SK-N-SH treated with all-trans-retinoic acid at 6 μM for 48 hours (cell line): ENCODE measurements at regions not wholly inside any gene's neighbourhood (a gene's known extent, or its start where the extent isn't known, plus 50 kb on each side); places are given as distances from the start of the nearest gene placed in this dataset.

Experiments used
- ARNTL ChIP-seq: fragments of 450-650 bp; formaldehyde crosslinking; IDR thresholded peaks from 2 replicates; pipeline ENCODE4 v1.5.0; 2020; ENCODE audit warnings: low read depth, mild to moderate bottlenecking, moderate library complexity, borderline replicate concordance
- PPARA ChIP-seq: fragments of 250-450 bp; sonication (Bioruptor Pico); IDR thresholded peaks from 2 replicates; pipeline ENCODE4 v1.5.0; 2020; ENCODE audit warnings: mild to moderate bottlenecking, borderline replicate concordance
- ZNF565 ChIP-seq: fragments of 450-650 bp; formaldehyde crosslinking; conservative IDR thresholded peaks from 2 replicates; pipeline ENCODE4 v1.5.0; 2020; ENCODE audit warnings: low read depth, mild to moderate bottlenecking, moderate library complexity
- ZNF70 ChIP-seq: fragments of 450-650 bp; formaldehyde crosslinking; IDR thresholded peaks from 2 replicates; pipeline ENCODE4 v1.5.0; 2020; ENCODE audit warnings: mild to moderate bottlenecking, moderate library complexity
- TF ChIP-seq, protein P1 (sequence below): fragments of 250-450 bp; sonication (Bioruptor Pico); IDR thresholded peaks from 2 replicates; pipeline ENCODE4 v1.8.0; 2020; ENCODE audit warnings: mild to moderate bottlenecking, moderate library complexity, borderline replicate concordance
- TF ChIP-seq, protein P2 (sequence below): fragments of 250-450 bp; sonication (Bioruptor Pico); IDR thresholded peaks from 2 replicates; pipeline ENCODE4 v1.5.1; 2020; ENCODE audit warnings: low read depth, mild to moderate bottlenecking, moderate library complexity
- TF ChIP-seq, protein P3 (sequence below): fragments of 250-450 bp; sonication (Bioruptor Pico); IDR thresholded peaks from 2 replicates; pipeline ENCODE4 v1.8.0; 2021; ENCODE audit warnings: low read depth, mild to moderate bottlenecking, moderate library complexity, borderline replicate concordance

DNA sequence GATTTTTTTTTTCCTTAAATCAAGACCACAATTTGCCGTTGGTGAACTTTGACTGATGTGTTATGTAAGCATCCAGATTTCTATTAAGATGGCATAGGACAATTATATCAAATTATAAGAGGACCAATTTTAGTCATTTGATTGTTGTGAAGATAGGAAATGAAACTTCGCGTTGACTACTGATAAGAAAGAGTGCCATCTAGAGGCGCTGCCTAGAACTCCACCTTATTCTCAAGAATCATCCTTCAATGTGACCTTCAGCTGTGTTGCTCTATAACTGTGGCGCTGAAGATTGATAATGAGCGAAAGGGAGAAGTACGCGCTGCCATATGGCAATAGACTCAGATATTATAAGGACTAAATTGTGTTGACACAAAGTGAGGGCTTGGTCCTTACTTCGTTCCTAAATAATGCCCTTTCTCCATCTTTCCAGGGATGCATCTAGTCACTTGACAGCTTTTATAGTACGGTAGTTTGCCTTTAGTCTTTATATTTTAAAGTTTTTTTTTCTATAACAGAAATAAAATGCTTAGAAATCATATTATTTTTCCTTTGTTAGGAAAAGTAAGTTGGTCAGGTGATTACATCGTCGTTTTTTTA, 350.8 kb upstream of the STXBP6 start:
- TF ChIP-seq, protein P1, sequence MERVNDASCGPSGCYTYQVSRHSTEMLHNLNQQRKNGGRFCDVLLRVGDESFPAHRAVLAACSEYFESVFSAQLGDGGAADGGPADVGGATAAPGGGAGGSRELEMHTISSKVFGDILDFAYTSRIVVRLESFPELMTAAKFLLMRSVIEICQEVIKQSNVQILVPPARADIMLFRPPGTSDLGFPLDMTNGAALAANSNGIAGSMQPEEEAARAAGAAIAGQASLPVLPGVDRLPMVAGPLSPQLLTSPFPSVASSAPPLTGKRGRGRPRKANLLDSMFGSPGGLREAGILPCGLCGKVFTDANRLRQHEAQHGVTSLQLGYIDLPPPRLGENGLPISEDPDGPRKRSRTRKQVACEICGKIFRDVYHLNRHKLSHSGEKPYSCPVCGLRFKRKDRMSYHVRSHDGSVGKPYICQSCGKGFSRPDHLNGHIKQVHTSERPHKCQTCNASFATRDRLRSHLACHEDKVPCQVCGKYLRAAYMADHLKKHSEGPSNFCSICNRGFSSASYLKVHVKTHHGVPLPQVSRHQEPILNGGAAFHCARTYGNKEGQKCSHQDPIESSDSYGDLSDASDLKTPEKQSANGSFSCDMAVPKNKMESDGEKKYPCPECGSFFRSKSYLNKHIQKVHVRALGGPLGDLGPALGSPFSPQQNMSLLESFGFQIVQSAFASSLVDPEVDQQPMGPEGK, result no peak
- TF ChIP-seq, protein P2, sequence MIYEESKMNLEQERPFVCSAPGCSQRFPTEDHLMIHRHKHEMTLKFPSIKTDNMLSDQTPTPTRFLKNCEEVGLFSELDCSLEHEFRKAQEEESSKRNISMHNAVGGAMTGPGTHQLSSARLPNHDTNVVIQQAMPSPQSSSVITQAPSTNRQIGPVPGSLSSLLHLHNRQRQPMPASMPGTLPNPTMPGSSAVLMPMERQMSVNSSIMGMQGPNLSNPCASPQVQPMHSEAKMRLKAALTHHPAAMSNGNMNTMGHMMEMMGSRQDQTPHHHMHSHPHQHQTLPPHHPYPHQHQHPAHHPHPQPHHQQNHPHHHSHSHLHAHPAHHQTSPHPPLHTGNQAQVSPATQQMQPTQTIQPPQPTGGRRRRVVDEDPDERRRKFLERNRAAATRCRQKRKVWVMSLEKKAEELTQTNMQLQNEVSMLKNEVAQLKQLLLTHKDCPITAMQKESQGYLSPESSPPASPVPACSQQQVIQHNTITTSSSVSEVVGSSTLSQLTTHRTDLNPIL (CRISPR knock-in tag), result no peak
- TF ChIP-seq, protein P3, sequence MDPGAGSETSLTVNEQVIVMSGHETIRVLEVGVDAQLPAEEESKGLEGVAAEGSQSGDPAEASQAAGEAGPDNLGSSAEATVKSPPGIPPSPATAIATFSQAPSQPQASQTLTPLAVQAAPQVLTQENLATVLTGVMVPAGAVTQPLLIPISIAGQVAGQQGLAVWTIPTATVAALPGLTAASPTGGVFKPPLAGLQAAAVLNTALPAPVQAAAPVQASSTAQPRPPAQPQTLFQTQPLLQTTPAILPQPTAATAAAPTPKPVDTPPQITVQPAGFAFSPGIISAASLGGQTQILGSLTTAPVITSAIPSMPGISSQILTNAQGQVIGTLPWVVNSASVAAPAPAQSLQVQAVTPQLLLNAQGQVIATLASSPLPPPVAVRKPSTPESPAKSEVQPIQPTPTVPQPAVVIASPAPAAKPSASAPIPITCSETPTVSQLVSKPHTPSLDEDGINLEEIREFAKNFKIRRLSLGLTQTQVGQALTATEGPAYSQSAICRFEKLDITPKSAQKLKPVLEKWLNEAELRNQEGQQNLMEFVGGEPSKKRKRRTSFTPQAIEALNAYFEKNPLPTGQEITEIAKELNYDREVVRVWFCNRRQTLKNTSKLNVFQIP (CRISPR knock-in tag), result no peak
- TF ChIP-seq ARNTL (CRISPR knock-in tag), result no peak
- no peak for TF ChIP-seq PPARA (CRISPR knock-in tag)
- TF ChIP-seq ZNF565 (CRISPR knock-in tag), result no peak
- no peak for TF ChIP-seq ZNF70
